Brain microvascular endothelial cell (primary cell): ENCODE measurements at regions not wholly inside any gene's neighbourhood (a gene's known extent, or its start where the extent isn't known, plus 50 kb on each side); places are given as distances from the start of the nearest gene placed in this dataset.

Source experiments
- DNase-seq: peaks from one replicate; pipeline ENCODE4 v3.0.0-alpha.2; 2020
- H3K27ac ChIP-seq: fragments of 250-450 bp; sonication (Bioruptor Pico); 2 replicates; pipeline ENCODE4 v1.5.1; 2020; ENCODE audit warnings: mild to moderate bottlenecking, moderate library complexity
- H3K27me3 ChIP-seq: fragments of 250-450 bp; sonication (Bioruptor Pico); replicated peaks from 2 replicates; pipeline ENCODE4 v1.5.1; 2020; ENCODE audit warnings: mild to moderate bottlenecking
- H3K36me3 ChIP-seq: fragments of 250-450 bp; sonication (Bioruptor Pico); replicated peaks from 2 replicates; pipeline ENCODE4 v1.5.1; 2020; ENCODE audit warnings: mild to moderate bottlenecking
- H3K4me3 ChIP-seq: 2 replicates; pipeline ENCODE4 v1.5.1; 2011; ENCODE audit warnings: low read depth, mild to moderate bottlenecking, control low read depth, low read length, moderate library complexity
- in situ Hi-C: cut with HindIII; loops from 2 replicates; pipeline ENCODE4 v1.10.0; 2017; ENCODE audit warnings: low sequenced_read_pairs, low pct_ligation_motif_present
- TF ChIP-seq, protein P1 (sequence below): IDR thresholded peaks from 2 replicates; pipeline ENCODE4 v1.5.1; 2011; ENCODE audit warnings: low read depth, mild to moderate bottlenecking, moderate library complexity, low read length, control low read depth, inconsistent platforms; ENCODE audit errors: missing control alignments

DNA sequence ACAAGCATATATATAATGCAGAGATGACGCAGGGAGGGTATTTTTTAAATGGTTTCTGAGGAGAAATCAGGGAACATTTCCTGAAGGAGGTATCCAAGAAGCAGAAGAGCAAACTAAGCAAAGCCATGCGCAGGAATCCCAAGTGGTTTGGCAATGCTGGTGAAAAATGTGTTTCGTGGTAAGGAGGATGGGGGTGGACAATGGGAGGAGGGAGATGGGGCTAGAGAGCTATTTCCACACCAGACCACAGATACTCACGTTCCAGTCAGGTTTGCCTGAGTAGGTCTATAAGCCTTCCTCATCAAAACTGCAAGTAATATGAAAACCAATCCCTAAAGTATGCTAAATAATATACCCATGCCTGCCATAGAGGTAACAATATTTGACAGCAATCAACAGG is 223.7 kb upstream of the MKLN1 start:
- TF ChIP-seq, protein P1, sequence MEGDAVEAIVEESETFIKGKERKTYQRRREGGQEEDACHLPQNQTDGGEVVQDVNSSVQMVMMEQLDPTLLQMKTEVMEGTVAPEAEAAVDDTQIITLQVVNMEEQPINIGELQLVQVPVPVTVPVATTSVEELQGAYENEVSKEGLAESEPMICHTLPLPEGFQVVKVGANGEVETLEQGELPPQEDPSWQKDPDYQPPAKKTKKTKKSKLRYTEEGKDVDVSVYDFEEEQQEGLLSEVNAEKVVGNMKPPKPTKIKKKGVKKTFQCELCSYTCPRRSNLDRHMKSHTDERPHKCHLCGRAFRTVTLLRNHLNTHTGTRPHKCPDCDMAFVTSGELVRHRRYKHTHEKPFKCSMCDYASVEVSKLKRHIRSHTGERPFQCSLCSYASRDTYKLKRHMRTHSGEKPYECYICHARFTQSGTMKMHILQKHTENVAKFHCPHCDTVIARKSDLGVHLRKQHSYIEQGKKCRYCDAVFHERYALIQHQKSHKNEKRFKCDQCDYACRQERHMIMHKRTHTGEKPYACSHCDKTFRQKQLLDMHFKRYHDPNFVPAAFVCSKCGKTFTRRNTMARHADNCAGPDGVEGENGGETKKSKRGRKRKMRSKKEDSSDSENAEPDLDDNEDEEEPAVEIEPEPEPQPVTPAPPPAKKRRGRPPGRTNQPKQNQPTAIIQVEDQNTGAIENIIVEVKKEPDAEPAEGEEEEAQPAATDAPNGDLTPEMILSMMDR, result no peak
- Histone ChIP-seq H3K27me3 (no peaks in the 10 kb centered on the region), H3K27ac (no peak overlapping the region), H3K36me3 (peaks cover 10% of the 10 kb centered on the region), H3K4me3 (no peak overlapping the region)
- in situ Hi-C loops, result no loop called here
- peak; percentile 46 for DNase-seq

DNA sequence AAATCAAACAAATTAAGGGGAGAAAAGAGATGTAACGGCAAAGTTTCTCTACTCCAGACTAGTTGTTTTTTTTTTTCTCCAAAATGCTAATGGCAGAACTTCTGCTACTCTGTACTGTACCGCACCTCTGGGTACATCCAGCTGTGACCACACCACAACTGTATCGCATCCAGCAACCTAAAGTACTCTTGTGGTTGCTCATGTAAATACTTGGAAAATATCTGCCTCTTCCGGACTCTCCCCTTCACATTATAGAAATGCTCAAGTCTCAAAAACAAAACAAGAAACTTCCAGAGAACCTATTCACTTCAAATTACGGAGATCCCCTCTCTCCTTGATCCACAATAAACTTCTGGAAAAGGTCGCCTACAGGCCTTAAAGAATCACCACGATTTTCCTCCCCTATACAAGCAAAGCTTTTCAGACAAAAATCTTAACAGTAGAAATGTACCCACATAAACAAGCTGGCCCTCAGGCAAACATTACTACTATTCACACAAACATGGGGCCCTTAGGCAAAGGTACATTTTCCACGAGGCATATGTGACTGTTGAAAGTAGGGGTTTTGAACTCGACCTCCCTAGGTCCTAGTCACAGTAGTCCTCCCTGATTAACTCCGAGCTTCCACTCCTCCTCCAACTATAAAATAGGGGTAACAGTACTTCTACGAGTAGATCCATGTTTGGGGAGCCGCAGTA is 222.9 kb upstream of the MKLN1 start:
- Histone ChIP-seq H3K4me3 (peak overlapping the region; percentile 54), H3K27ac (no peak overlapping the region), H3K36me3 (peaks cover 9% of the 10 kb centered on the region), H3K27me3 (no peaks in the 10 kb centered on the region)
- in situ Hi-C loops, result no loop called here
- TF ChIP-seq, protein P1, result no peak
- DNase-seq, result no peak

DNA sequence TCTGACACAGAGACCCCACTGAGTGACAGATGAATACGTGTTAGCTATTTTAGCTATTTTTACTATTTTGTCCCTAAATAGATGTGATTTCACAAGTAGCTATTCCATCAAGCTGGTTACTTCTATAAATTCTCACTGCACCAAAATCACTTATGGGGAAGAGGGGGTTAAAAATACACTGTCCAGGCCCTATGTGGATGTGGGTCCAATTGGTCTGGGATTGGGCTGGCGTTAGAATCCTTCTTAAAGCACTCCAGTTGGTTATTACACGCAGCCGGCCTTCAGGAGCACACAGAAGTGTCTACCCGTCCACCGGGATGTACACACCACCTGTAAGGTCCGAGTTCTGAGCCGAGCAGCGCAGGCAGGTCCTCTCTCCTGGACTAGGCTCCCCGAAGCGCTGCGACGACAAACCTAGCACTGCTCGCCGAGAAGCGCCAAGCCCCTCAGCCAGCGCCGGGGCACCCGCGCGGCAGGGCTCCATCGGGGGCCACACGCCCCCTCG is 222.3 kb upstream of the MKLN1 start:
- peaks cover 9% of the 10 kb centered on the region for H3K36me3 ChIP-seq
- peak overlapping the region; percentile 31 for H3K27ac ChIP-seq
- no peaks in the 10 kb centered on the region for H3K27me3 ChIP-seq
- H3K4me3 ChIP-seq, result peak overlapping the region; percentile 54
- DNase-seq, result no peak
- TF ChIP-seq, protein P1, result no peak
- in situ Hi-C loops, result no loop called here

DNA sequence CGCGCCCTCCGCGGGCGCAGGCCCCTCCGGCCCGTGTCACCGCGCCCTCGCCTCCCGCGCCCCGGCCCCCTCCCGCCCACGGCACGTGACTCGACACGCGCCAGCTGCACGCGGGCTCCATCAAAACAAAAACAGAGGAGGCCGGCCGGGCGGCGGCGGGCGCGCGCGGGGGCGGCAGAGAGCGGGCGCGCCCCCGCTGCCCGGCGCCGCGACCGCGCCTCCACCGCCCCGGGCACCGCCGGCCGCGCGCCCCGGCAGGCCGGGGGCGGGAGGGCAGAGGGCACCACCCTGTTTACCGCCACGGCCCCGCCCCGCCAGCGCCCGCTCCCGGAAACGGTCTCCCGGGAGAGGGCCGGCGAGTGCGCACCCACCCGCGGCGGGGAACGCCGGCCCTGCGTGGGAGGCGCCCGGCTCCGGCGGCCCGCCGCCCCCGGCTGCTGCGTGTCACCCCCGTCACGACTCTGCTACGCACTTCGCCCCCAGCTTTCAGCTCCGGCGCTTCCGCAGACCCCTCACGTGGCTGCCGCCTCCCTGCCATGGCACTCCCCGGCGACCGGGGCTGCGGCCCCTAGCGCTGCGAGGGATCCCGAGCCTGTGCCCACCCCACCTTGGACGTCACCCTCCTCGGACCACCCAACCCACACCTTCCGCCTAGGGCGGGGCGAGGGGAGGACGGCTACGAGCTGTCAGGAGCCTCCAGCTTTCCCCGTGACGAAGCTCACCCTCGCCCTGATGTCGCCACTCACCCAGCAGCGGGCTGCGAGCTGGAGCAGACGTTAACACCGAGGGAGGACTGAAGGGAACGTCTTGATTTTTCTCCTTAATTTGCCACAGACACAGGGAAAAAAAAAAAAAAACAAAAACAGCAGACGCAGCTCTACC is 221.6 kb upstream of the MKLN1 start:
- Histone ChIP-seq H3K27me3 (no peaks in the 10 kb centered on the region), H3K36me3 (peaks cover 9% of the 10 kb centered on the region), H3K27ac (peak overlapping the region; percentile 84), H3K4me3 (peak overlapping the region; percentile 89)
- peak; percentile 56 for DNase-seq
- TF ChIP-seq, protein P1, result no peak
- in situ Hi-C loops, result no loop called here

DNA sequence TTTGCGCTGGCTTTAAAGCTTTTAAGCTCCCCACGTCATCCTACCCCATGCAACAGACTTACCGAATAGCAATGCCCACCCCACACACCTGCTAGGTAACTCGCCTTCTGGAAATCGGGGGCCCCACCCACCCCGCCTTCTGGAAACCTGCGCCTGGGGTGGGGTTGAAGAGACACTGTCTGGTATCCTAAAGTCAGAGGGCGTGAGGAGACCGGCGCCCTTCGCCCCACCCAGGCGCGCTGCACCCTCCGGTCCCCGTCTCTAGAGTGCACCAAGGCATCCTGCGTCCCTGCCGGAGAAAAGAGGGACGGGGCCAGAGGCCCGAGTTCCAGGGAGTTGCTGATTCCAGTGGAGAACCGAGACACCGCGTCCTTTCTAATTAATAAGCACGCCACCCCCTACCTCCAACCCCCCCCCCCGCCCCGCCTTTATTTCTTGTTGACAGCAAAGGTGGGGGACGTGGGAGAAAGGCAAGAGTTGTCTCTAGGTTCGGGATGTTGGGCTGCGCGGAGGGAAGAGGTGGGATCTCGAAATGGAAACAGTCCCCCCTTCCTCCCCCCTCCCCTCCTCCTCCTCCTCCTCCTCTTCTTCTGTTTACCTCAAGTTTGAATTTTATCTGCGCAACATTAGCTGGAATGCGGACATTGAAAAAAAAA is 220.9 kb upstream of the MKLN1 start:
- DNase-seq, result peak; percentile 18
- in situ Hi-C loops, result no loop called here
- peaks cover 6% of the 10 kb centered on the region for H3K36me3 ChIP-seq
- H3K27ac ChIP-seq, result peak overlapping the region; percentile 84
- peak overlapping the region; percentile 89 for H3K4me3 ChIP-seq
- H3K27me3 ChIP-seq, result no peaks in the 10 kb centered on the region
- TF ChIP-seq, protein P1, result peak; percentile 10
